IMR-90 (cell line): ENCODE measurements at regions not wholly inside any gene's neighbourhood (a gene's known extent, or its start where the extent isn't known, plus 50 kb on each side); places are given as distances from the start of the nearest gene placed in this dataset.
A peak's percentile ranks its signal among the peaks of the same experiment; 100 is the strongest.

ENCODE experiments used
- ATAC-seq: fragments of 200-7000 bp; cut with Tn5 transposase; 2 replicates; pipeline ENCODE4 v1.9.1; 2020; ENCODE audit warnings: low read depth, mild to moderate bottlenecking, moderate library complexity
- BruUV-seq: library from RNA; stranded (reverse); fragments of 400-500 nt; replicated peaks from 2 replicates; lab custom pipeline; 2021; lab: Mats Ljungman, UMichigan
- CTCF ChIA-PET: fragments of 300-600 bp; formaldehyde crosslinking; extraction: SDS; loops from one replicate; lab custom pipeline; 2021; ENCODE audit warnings: antibody characterized with exemption; lab: Yijun Ruan, JAX
- POLR2A ChIA-PET: fragments of 300-600 bp; sonication (Branson Sonifier 250); formaldehyde crosslinking; loops from one replicate; lab custom pipeline; 2022; ENCODE audit warnings: antibody characterized with exemption; ENCODE audit not compliant: unreplicated experiment; lab: Charles Lee
- DNase-seq: peaks from one replicate; pipeline ENCODE4 v3.0.0; 2013
- H2AFZ ChIP-seq: replicated peaks from 2 replicates; pipeline ENCODE3; 2013; ENCODE audit warnings: low read length, mild to moderate bottlenecking; ENCODE audit not compliant: poor library complexity
- H2AK5ac ChIP-seq: 2 replicates; pipeline ENCODE4 v1.6.1; 2013; ENCODE audit warnings: low read depth, low read length, inconsistent platforms
- H2AK9ac ChIP-seq: replicated peaks from 2 replicates; pipeline ENCODE3; 2013; ENCODE audit warnings: mild to moderate bottlenecking, low read depth, low read length, moderate library complexity; ENCODE audit not compliant: poor library complexity
- H2BK120ac ChIP-seq: 2 replicates; pipeline ENCODE4 v1.6.1; 2013; ENCODE audit warnings: low read depth, low read length, inconsistent platforms
- H2BK15ac ChIP-seq: 3 replicates; pipeline ENCODE4 v1.6.1; 2013; ENCODE audit warnings: low read depth, low read length, inconsistent platforms
- H2BK20ac ChIP-seq: 2 replicates; pipeline ENCODE4 v1.6.1; 2013; ENCODE audit warnings: low read depth, mild to moderate bottlenecking, inconsistent platforms, low read length, moderate library complexity
- H2BK5ac ChIP-seq: 2 replicates; pipeline ENCODE4 v1.6.1; 2013; ENCODE audit warnings: mild to moderate bottlenecking, low read depth, low read length, inconsistent platforms; ENCODE audit not compliant: poor library complexity, severe bottlenecking
- H3K14ac ChIP-seq: replicated peaks from 2 replicates; pipeline ENCODE4 v1.6.1; 2013; ENCODE audit warnings: low read depth, low read length, inconsistent platforms
- H3K18ac ChIP-seq: 2 replicates; pipeline ENCODE4 v1.6.1; 2013; ENCODE audit warnings: low read depth, low read length, control low read depth
- H3K23ac ChIP-seq: 2 replicates; pipeline ENCODE4 v1.6.1; 2013; ENCODE audit warnings: low read depth, low read length, inconsistent platforms
- H3K27ac ChIP-seq: 2 replicates; pipeline ENCODE4 v1.5.1; 2013; ENCODE audit warnings: mild to moderate bottlenecking, control low read depth, low read length; ENCODE audit not compliant: insufficient read depth
- H3K27me3 ChIP-seq: 2 replicates; pipeline ENCODE4 v1.6.1; 2013; ENCODE audit warnings: low read length; ENCODE audit not compliant: control insufficient read depth, insufficient read depth
- H3K36me3 ChIP-seq: 2 replicates; pipeline ENCODE4 v1.6.1; 2013; ENCODE audit warnings: low read length, mixed read lengths; ENCODE audit not compliant: control insufficient read depth, insufficient read depth
- H3K4ac ChIP-seq: 2 replicates; pipeline ENCODE4 v1.6.1; 2013; ENCODE audit warnings: low read depth, low read length, inconsistent platforms
- H3K4me1 ChIP-seq: 2 replicates; pipeline ENCODE4 v1.6.1; 2013; ENCODE audit warnings: low read length, mixed read lengths; ENCODE audit not compliant: control insufficient read depth, insufficient read depth
- H3K4me2 ChIP-seq: 2 replicates; pipeline ENCODE4 v1.6.1; 2013; ENCODE audit warnings: low read depth, mild to moderate bottlenecking, control low read depth, low read length, moderate library complexity
- H3K4me3 ChIP-seq: 2 replicates; pipeline ENCODE4 v1.5.1; 2013; ENCODE audit warnings: low read depth, mild to moderate bottlenecking, control low read depth, low read length, moderate library complexity; ENCODE audit not compliant: insufficient read depth
- H3K56ac ChIP-seq: 2 replicates; pipeline ENCODE4 v1.6.1; 2013; ENCODE audit warnings: low read length, inconsistent platforms; ENCODE audit not compliant: insufficient read depth; ENCODE audit errors: extremely low read depth
- H3K79me1 ChIP-seq, 2 experiments: 2 replicates each; pipeline ENCODE4 v1.6.1; 2013; ENCODE audit warnings: low read length in 2 of 2, inconsistent platforms in 1 of 2, low read depth in 1 of 2
- H3K9ac ChIP-seq: 2 replicates; pipeline ENCODE4 v1.6.1; 2013; ENCODE audit warnings: low read depth, low read length, control low read depth
- H3K9me1 ChIP-seq: 2 replicates; pipeline ENCODE4 v1.6.1; 2013; ENCODE audit warnings: low read length, inconsistent platforms; ENCODE audit not compliant: insufficient read depth
- H3K9me3 ChIP-seq: 2 replicates; pipeline ENCODE4 v1.6.1; 2013; ENCODE audit warnings: low read length; ENCODE audit not compliant: control insufficient read depth, insufficient read depth
- H4K20me1 ChIP-seq: 2 replicates; pipeline ENCODE4 v1.6.1; 2013; ENCODE audit warnings: low read length, inconsistent platforms; ENCODE audit not compliant: insufficient read depth
- H4K5ac ChIP-seq: 2 replicates; pipeline ENCODE4 v1.6.1; 2013; ENCODE audit warnings: mild to moderate bottlenecking, low read depth, low read length, control low read depth
- H4K8ac ChIP-seq, 2 experiments: 2 replicates each; pipeline ENCODE4 v1.6.1; 2013; ENCODE audit warnings: low read depth in 2 of 2, low read length in 2 of 2, control low read depth in 1 of 2, inconsistent platforms in 1 of 2
- H4K91ac ChIP-seq: 2 replicates; pipeline ENCODE4 v1.6.1; 2013; ENCODE audit warnings: low read depth, low read length, inconsistent platforms; ENCODE audit not compliant: insufficient read depth
- BHLHE40 ChIP-seq: fragments of 150-350 bp; IDR thresholded peaks from 2 replicates; pipeline ENCODE4 v1.6.1; 2016; ENCODE audit warnings: mild to moderate bottlenecking, low read depth, low read length
- CEBPB ChIP-seq: IDR thresholded peaks from 2 replicates; pipeline ENCODE4 v1.6.1; 2012; ENCODE audit warnings: low read depth, low read length, improper control_type of control experiment
- CHD1 ChIP-seq: IDR thresholded peaks from 2 replicates; pipeline ENCODE4 v1.6.1; 2012; ENCODE audit warnings: low read depth, low read length, improper control_type of control experiment
- ELK1 ChIP-seq: fragments of 150-350 bp; IDR thresholded peaks from 2 replicates; pipeline ENCODE4 v1.6.1; 2016; ENCODE audit warnings: low read depth, mild to moderate bottlenecking, low read length, moderate library complexity, borderline replicate concordance
- FOS ChIP-seq: fragments of 150-350 bp; IDR thresholded peaks from 2 replicates; pipeline ENCODE4 v1.6.1; 2016; ENCODE audit warnings: low read depth, low read length
- MAFK ChIP-seq: IDR thresholded peaks from 2 replicates; pipeline ENCODE4 v1.6.1; 2012; ENCODE audit warnings: low read depth, low read length, improper control_type of control experiment
- MAZ ChIP-seq: IDR thresholded peaks from 2 replicates; pipeline ENCODE4 v1.6.1; 2012; ENCODE audit warnings: low read depth, mild to moderate bottlenecking, low read length, improper control_type of control experiment, moderate library complexity, borderline replicate concordance
- MXI1 ChIP-seq: IDR thresholded peaks from 2 replicates; pipeline ENCODE4 v1.6.1; 2012; ENCODE audit warnings: low read depth, mild to moderate bottlenecking, low read length, moderate library complexity, borderline replicate concordance
- NFE2L2 ChIP-seq: fragments of 150-350 bp; IDR thresholded peaks from 2 replicates; pipeline ENCODE4 v1.6.1; 2016; ENCODE audit warnings: low read depth, mild to moderate bottlenecking, low read length
- POLR2A ChIP-seq: IDR thresholded peaks from 2 replicates; pipeline ENCODE4 v1.6.1; 2012; ENCODE audit warnings: mild to moderate bottlenecking, low read depth, low read length
- RAD21 ChIP-seq: IDR thresholded peaks from 2 replicates; pipeline ENCODE4 v1.6.1; 2012; ENCODE audit warnings: low read length, improper control_type of control experiment
- RCOR1 ChIP-seq: IDR thresholded peaks from 2 replicates; pipeline ENCODE4 v1.6.1; 2012; ENCODE audit warnings: mild to moderate bottlenecking, low read length, improper control_type of control experiment; ENCODE audit not compliant: insufficient replicate concordance
- RFX5 ChIP-seq: IDR thresholded peaks from 2 replicates; pipeline ENCODE4 v1.8.0; 2012; ENCODE audit warnings: low read depth, mild to moderate bottlenecking, low read length, moderate library complexity
- SMC3 ChIP-seq: fragments of 150-350 bp; IDR thresholded peaks from 2 replicates; pipeline ENCODE4 v1.6.1; 2016; ENCODE audit warnings: low read depth, mild to moderate bottlenecking, antibody characterized with exemption, low read length, moderate library complexity
- USF2 ChIP-seq: fragments of 150-350 bp; IDR thresholded peaks from 2 replicates; pipeline ENCODE4 v1.6.1; 2017; ENCODE audit warnings: mild to moderate bottlenecking, antibody characterized with exemption, low read length, low read depth
- WGBS, 2 experiments: methylation state at CpG; one replicate each; pipeline versions ENCODE4 v1.1.5 to v1.1.7; 2013; ENCODE audit warnings: missing lambda C conversion rate in 2 of 2; ENCODE audit not compliant: insufficient read length in 1 of 2; ENCODE audit errors: extremely low coverage in 2 of 2; 5-methylcytosine and 5-hydroxymethylcytosine counted together
- dilution Hi-C: fragments of 300-500 bp; cut with HindIII; formaldehyde crosslinking; loops from one replicate; pipeline ENCODE4 v1.14.3; 2018; ENCODE audit warnings: low sequenced_read_pairs; ENCODE audit not compliant: unreplicated experiment
- in situ Hi-C: fragments of 300-500 bp; cut with MboI; formaldehyde crosslinking; loops from 3 replicates; pipeline ENCODE4 v1.14.3; 2019; ENCODE audit warnings: low sequenced_read_pairs, inconsistent platforms, mixed read lengths
- intact Hi-C: fragments of 100-400 bp; cut with micrococcal nuclease; formaldehyde crosslinking; loops from 2 replicates; pipeline ENCODE4 v1.10.0; 2022

- no peak overlapping the region for H3K4me3 ChIP-seq
- WGBS, 2 experiments: no CpG with 5 or more reads among the region's 4 CpGs
- ChIA-PET CTCF (no interaction called here), POLR2A (no interaction called here)
- ATAC-seq (no peak), DNase-seq (peak; percentile 49)
- H4K91ac ChIP-seq: no peak overlapping the region
- no peak overlapping the region for H4K5ac ChIP-seq
- no peak overlapping the region for H4K8ac ChIP-seq
- no peak overlapping the region for H2BK20ac ChIP-seq
- no peaks in the 10 kb centered on the region for H3K27me3 ChIP-seq
- H3K9me3 ChIP-seq: 0 out of 2 replicates have a peak, but pooled peaks cover 1% of the 10 kb centered on the region
- H3K23ac ChIP-seq: no peak overlapping the region
- no peak overlapping the region for H2BK15ac ChIP-seq
- no peaks in the 10 kb centered on the region for H3K79me1 ChIP-seq
- H3K9ac ChIP-seq: no peak overlapping the region
- no peak overlapping the region for H2BK5ac ChIP-seq
- H2BK120ac ChIP-seq: no peak overlapping the region
- H2AK5ac ChIP-seq: no peak overlapping the region
- H3K9me1 ChIP-seq: no peaks in the 10 kb centered on the region
- in situ Hi-C loops (no loop called here), dilution Hi-C loops (no loop called here), intact Hi-C loops (no loop called here)
- no peak overlapping the region for H2AK9ac ChIP-seq
- no peak overlapping the region for H2AFZ ChIP-seq
- no peak overlapping the region for H3K4ac ChIP-seq
- no TSS peak for BruUV-seq
- H4K20me1 ChIP-seq: no peaks in the 10 kb centered on the region
- no peak overlapping the region for H3K14ac ChIP-seq
- no peaks in the 10 kb centered on the region for H3K36me3 ChIP-seq
- H3K56ac ChIP-seq: no peak overlapping the region
- peak overlapping the region; percentile 51; the same call in 1 of the 2 replicates for H3K18ac ChIP-seq
- H3K4me2 ChIP-seq: no peak overlapping the region
- H3K27ac ChIP-seq: no peak overlapping the region
- no peaks in the 10 kb centered on the region for H3K4me1 ChIP-seq
- no peak for TF ChIP-seq RCOR1
- TF ChIP-seq NFE2L2: no peak
- no peak for TF ChIP-seq POLR2A
- TF ChIP-seq FOS: no peak
- TF ChIP-seq ELK1: no peak
- TF ChIP-seq CEBPB: no peak
- no peak for TF ChIP-seq BHLHE40
- TF ChIP-seq CHD1: no peak
- TF ChIP-seq RAD21: no peak
- no peak for TF ChIP-seq USF2
- TF ChIP-seq RFX5: no peak
- TF ChIP-seq MAZ: no peak
- TF ChIP-seq MAFK: no peak
- no peak for TF ChIP-seq MXI1
- TF ChIP-seq SMC3: no peak
These were observed 533.6 kb downstream of the PTPRC start for GRCh38 chr1:199172171-199173124.
